ENCODE measurements at regions not wholly inside any gene's neighbourhood (a gene's known extent, or its start where the extent isn't known, plus 50 kb on each side); places are given as distances from the start of the nearest gene placed in this dataset.

GRCh38 chr5:88094906-88095496 is 173.6 kb downstream of the TMEM161B start:
- TF ChIP-seq CTCF (conservative IDR thresholded peaks at IDR 0.05; ENCODE audit: low read length) (no peak), EZH2phosphoT487 (IDR thresholded peaks at IDR 0.05; ENCODE audit: borderline replicate concordance, low read depth, low read length) (no peak)
- intact Hi-C loops (cut with micrococcal nuclease; ENCODE audit: unreplicated experiment), result no loop called here
- Histone ChIP-seq H2AFZ (ENCODE audit: low read length) (no peak overlapping the region), H3K4me2 (ENCODE audit: low read length) (no peak overlapping the region), H4K20me1 (ENCODE audit: insufficient read depth, low read length) (no peaks in the 10 kb centered on the region), H3K4me1 (ENCODE audit: insufficient read depth, low read length, poor library complexity, severe bottlenecking) (no peaks in the 10 kb centered on the region), H3K9me3 (ENCODE audit: low read length) (no peaks in the 10 kb centered on the region), H3K79me2 (ENCODE audit: insufficient read depth, low read depth, low read length) (no peaks in the 10 kb centered on the region), H3K36me3 (ENCODE audit: insufficient read depth, low read length) (no peaks in the 10 kb centered on the region), H3K27ac (ENCODE audit: low read depth, low read length, poor library complexity, severe bottlenecking) (no peak overlapping the region), H3K4me3 (ENCODE audit: low read depth, low read length, poor library complexity, severe bottlenecking) (no peak overlapping the region), H3K9me2 (ENCODE audit: insufficient read depth, low read length) (no peaks in the 10 kb centered on the region)
- BruUV-seq (replicated peaks), result no TSS peak
- no peak for DNase-seq (ENCODE audit: low spot score)
- ChIA-PET CTCF (ENCODE audit: unreplicated experiment) (no interaction called here), POLR2A (no interaction called here)

- intact Hi-C loops (cut with micrococcal nuclease; ENCODE audit: unreplicated experiment), result no loop called here
- CTCF ChIA-PET (ENCODE audit: unreplicated experiment), result no interaction called here
- POLR2A ChIA-PET, result interaction anchor here (0.6 kb wide), 1 partner anchor 58 kb away, joined by 4 read pairs; no protein-coding TSS in a partner anchor
These were observed 174.2 kb downstream of the TMEM161B start for GRCh38 chr5:88094403-88094802.

More at GRCh38 chr5:88094403-88094802, 174.2 kb downstream of the TMEM161B start:
- no TSS peak for BruUV-seq (replicated peaks)
- Histone ChIP-seq H3K27ac (ENCODE audit: low read depth, low read length, poor library complexity, severe bottlenecking) (no peak overlapping the region), H3K4me1 (ENCODE audit: insufficient read depth, low read length, poor library complexity, severe bottlenecking) (no peaks in the 10 kb centered on the region), H3K4me3 (ENCODE audit: low read depth, low read length, poor library complexity, severe bottlenecking) (no peak overlapping the region), H3K9me3 (ENCODE audit: low read length) (no peaks in the 10 kb centered on the region), H2AFZ (ENCODE audit: low read length) (no peak overlapping the region), H3K79me2 (ENCODE audit: insufficient read depth, low read depth, low read length) (no peaks in the 10 kb centered on the region), H3K36me3 (ENCODE audit: insufficient read depth, low read length) (no peaks in the 10 kb centered on the region), H4K20me1 (ENCODE audit: insufficient read depth, low read length) (no peaks in the 10 kb centered on the region), H3K4me2 (ENCODE audit: low read length) (no peak overlapping the region), H3K9me2 (ENCODE audit: insufficient read depth, low read length) (no peaks in the 10 kb centered on the region)
- TF ChIP-seq CTCF (conservative IDR thresholded peaks at IDR 0.05; ENCODE audit: low read length), result no peak
- no peak for TF ChIP-seq EZH2phosphoT487 (IDR thresholded peaks at IDR 0.05; ENCODE audit: borderline replicate concordance, low read depth, low read length)
- no peak for DNase-seq (ENCODE audit: low spot score)

Measured in OCI-LY7 (cell line).